Stimulated activated CD4-positive, alpha-beta T cell treated with anti-CD3 and anti-CD28 coated beads, Interleukin-12 subunit alpha, Interleukin-12 subunit beta, amount 100 ng/mL, for 48 hours (primary cell): ENCODE measurements at regions not wholly inside any gene's neighbourhood (a gene's known extent, or its start where the extent isn't known, plus 50 kb on each side); places are given as distances from the start of the nearest gene placed in this dataset.
"Not testable (repeated sequence)": the region's sequence is repeated elsewhere in the genome, so short reads cannot be mapped to it uniquely, and the experiment has no call there.

Experiments used
- DNase-seq, 3 donors: peaks; one replicate each; pipeline ENCODE4 v3.0.0-alpha.2; 2020; ENCODE audit warnings: low read depth in 2 of 3, low spot score in 1 of 3

GRCh38 chr16:63883091-63883490 is 1238.8 kb downstream of the CDH11 start:
- DNase-seq, result no peak

GRCh38 chr16:63882576-63882975 is 1239.3 kb downstream of the CDH11 start:
- no peak for DNase-seq

- no peak for DNase-seq
Measured at GRCh38 chr16:63880948-63881347, 1240.9 kb downstream of the CDH11 start.

- no peak for DNase-seq
Measured at GRCh38 chr16:63877401-63877800, 1244.5 kb downstream of the CDH11 start.

GRCh38 chr16:63876103-63876502 is 1245.8 kb downstream of the CDH11 start:
- no peak for DNase-seq

GRCh38 chr16:63860700-63861099 is 1261.2 kb downstream of the CDH11 start:
- not testable (repeated sequence) for DNase-seq

GRCh38 chr16:63856537-63856936 is 1265.3 kb downstream of the CDH11 start:
- no peak for DNase-seq

- DNase-seq, result no peak
Measured at GRCh38 chr16:63850979-63851378, 1270.9 kb downstream of the CDH11 start.

- DNase-seq, result no peak
Measured at GRCh38 chr16:63841271-63841670, 1280.6 kb downstream of the CDH11 start.

- no peak for DNase-seq
Measured at GRCh38 chr16:63830061-63830460, 1291.8 kb downstream of the CDH11 start.

- DNase-seq, result no peak
Measured at GRCh38 chr16:63822818-63823217, 1299.0 kb downstream of the CDH11 start.

GRCh38 chr16:63816276-63816675 is 1305.6 kb downstream of the CDH11 start:
- DNase-seq, result no peak

- DNase-seq, result no peak
Measured at GRCh38 chr16:63813862-63814261, 1308.0 kb downstream of the CDH11 start.

- DNase-seq, result no peak
Measured at GRCh38 chr16:63808730-63809129, 1313.1 kb downstream of the CDH11 start.

- no peak for DNase-seq
Measured at GRCh38 chr16:63806794-63807506, 1314.9 kb downstream of the CDH11 start.

- DNase-seq, result no peak
Measured at GRCh38 chr16:63804126-63804525, 1317.7 kb downstream of the CDH11 start.

GRCh38 chr16:63789603-63790002 is 1332.3 kb downstream of the CDH11 start:
- DNase-seq, result no peak

- no peak for DNase-seq
Measured at GRCh38 chr16:63787014-63787413, 1334.8 kb downstream of the CDH11 start.

GRCh38 chr16:63785170-63785569 is 1336.7 kb downstream of the CDH11 start:
- no peak for DNase-seq

GRCh38 chr16:63776437-63776836 is 1345.4 kb downstream of the CDH11 start:
- no peak for DNase-seq

- DNase-seq, result no peak
Measured at GRCh38 chr16:63776034-63776433, 1345.8 kb downstream of the CDH11 start.

GRCh38 chr16:63774302-63774701 is 1347.6 kb downstream of the CDH11 start:
- no peak for DNase-seq

- DNase-seq, result no peak
Measured at GRCh38 chr16:63769211-63769610, 1352.7 kb downstream of the CDH11 start.
